Loucy (cell line): ENCODE measurements at regions not wholly inside any gene's neighbourhood (a gene's known extent, or its start where the extent isn't known, plus 50 kb on each side); places are given as distances from the start of the nearest gene placed in this dataset.

Experiments
- H2AFZ ChIP-seq: fragments of 200-600 bp; sonication (generic); 2 replicates; pipeline ENCODE4 v1.6.0; 2016; ENCODE audit warnings: antibody characterized with exemption, mild to moderate bottlenecking, low read length, moderate library complexity
- H3F3A ChIP-seq: fragments of 200-600 bp; 2 replicates; pipeline ENCODE4 v1.6.0; 2016; ENCODE audit warnings: antibody characterized with exemption, low read depth, mild to moderate bottlenecking
- H3K27me3 ChIP-seq: fragments of 200-600 bp; sonication (generic); 2 replicates; pipeline ENCODE4 v1.6.1; 2014; ENCODE audit warnings: low read length, mild to moderate bottlenecking; ENCODE audit not compliant: insufficient read depth, poor library complexity, severe bottlenecking
- H3K36me3 ChIP-seq: fragments of 200-600 bp; sonication (generic); 2 replicates; pipeline ENCODE4 v1.6.1; 2016; ENCODE audit warnings: low read length; ENCODE audit not compliant: insufficient read depth
- H3K4me1 ChIP-seq: fragments of 200-600 bp; sonication (generic); 2 replicates; pipeline ENCODE4 v1.5.1; 2014; ENCODE audit warnings: low read length, mild to moderate bottlenecking; ENCODE audit not compliant: insufficient read depth, poor library complexity, severe bottlenecking
- H3K4me2 ChIP-seq: fragments of 200-600 bp; sonication (generic); 2 replicates; pipeline ENCODE4 v1.6.0; 2014; ENCODE audit warnings: antibody characterized with exemption, low read length, low read depth, mild to moderate bottlenecking; ENCODE audit not compliant: poor library complexity, severe bottlenecking
- H3K4me3 ChIP-seq: fragments of 200-600 bp; sonication (generic); 2 replicates; pipeline ENCODE4 v1.5.1; 2014; ENCODE audit warnings: low read length, mild to moderate bottlenecking, mixed read lengths; ENCODE audit not compliant: poor library complexity, severe bottlenecking
- H3K79me2 ChIP-seq: fragments of 200-600 bp; sonication (generic); 2 replicates; pipeline ENCODE4 v1.6.1; 2014; ENCODE audit warnings: low read length; ENCODE audit not compliant: insufficient read depth
- H3K9ac ChIP-seq: fragments of 200-600 bp; sonication (generic); 2 replicates; pipeline ENCODE4 v1.6.0; 2014; ENCODE audit warnings: mild to moderate bottlenecking, low read depth, low read length, moderate library complexity; ENCODE audit not compliant: poor library complexity, severe bottlenecking
- H3K9me2 ChIP-seq: fragments of 200-600 bp; sonication (generic); replicated peaks from 2 replicates; pipeline ENCODE4 v1.6.1; 2016; ENCODE audit warnings: low read depth, low read length, mixed read lengths
- H3K9me3 ChIP-seq: fragments of 200-600 bp; sonication (generic); 2 replicates; pipeline ENCODE4 v1.6.1; 2014; ENCODE audit warnings: mild to moderate bottlenecking, antibody characterized with exemption, low read length, low read depth; ENCODE audit not compliant: insufficient read depth
- H4K20me1 ChIP-seq: fragments of 200-600 bp; sonication (generic); 2 replicates; pipeline ENCODE4 v1.6.0; 2014; ENCODE audit warnings: antibody characterized with exemption, low read length, mild to moderate bottlenecking; ENCODE audit not compliant: insufficient read depth, poor library complexity, severe bottlenecking
- EZH2phosphoT487 ChIP-seq: fragments of 200-600 bp; IDR thresholded peaks from 2 replicates; pipeline ENCODE4 v1.6.1; 2018; ENCODE audit warnings: antibody characterized with exemption, mild to moderate bottlenecking, moderate library complexity, borderline replicate concordance
- TF ChIP-seq, protein P1 (sequence below): fragments of 200-600 bp; sonication (generic); conservative IDR thresholded peaks from 2 replicates; pipeline ENCODE4 v1.5.1; 2014; ENCODE audit warnings: mild to moderate bottlenecking, antibody characterized with exemption, low read length

- H3K9me3 ChIP-seq, result no peaks in the 10 kb centered on the region
- no peak overlapping the region for H3K4me3 ChIP-seq
- no peak overlapping the region for H3K4me2 ChIP-seq
- H3F3A ChIP-seq, result no peaks in the 10 kb centered on the region
- H2AFZ ChIP-seq, result no peak overlapping the region
- H3K9me2 ChIP-seq, result no peaks in the 10 kb centered on the region
- no peaks in the 10 kb centered on the region for H3K4me1 ChIP-seq
- TF ChIP-seq, protein P1, sequence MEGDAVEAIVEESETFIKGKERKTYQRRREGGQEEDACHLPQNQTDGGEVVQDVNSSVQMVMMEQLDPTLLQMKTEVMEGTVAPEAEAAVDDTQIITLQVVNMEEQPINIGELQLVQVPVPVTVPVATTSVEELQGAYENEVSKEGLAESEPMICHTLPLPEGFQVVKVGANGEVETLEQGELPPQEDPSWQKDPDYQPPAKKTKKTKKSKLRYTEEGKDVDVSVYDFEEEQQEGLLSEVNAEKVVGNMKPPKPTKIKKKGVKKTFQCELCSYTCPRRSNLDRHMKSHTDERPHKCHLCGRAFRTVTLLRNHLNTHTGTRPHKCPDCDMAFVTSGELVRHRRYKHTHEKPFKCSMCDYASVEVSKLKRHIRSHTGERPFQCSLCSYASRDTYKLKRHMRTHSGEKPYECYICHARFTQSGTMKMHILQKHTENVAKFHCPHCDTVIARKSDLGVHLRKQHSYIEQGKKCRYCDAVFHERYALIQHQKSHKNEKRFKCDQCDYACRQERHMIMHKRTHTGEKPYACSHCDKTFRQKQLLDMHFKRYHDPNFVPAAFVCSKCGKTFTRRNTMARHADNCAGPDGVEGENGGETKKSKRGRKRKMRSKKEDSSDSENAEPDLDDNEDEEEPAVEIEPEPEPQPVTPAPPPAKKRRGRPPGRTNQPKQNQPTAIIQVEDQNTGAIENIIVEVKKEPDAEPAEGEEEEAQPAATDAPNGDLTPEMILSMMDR, result no peak
- TF ChIP-seq EZH2phosphoT487, result no peak
- H3K27me3 ChIP-seq, result no peaks in the 10 kb centered on the region
- no peaks in the 10 kb centered on the region for H3K36me3 ChIP-seq
- no peaks in the 10 kb centered on the region for H4K20me1 ChIP-seq
- H3K9ac ChIP-seq, result no peak overlapping the region
- no peaks in the 10 kb centered on the region for H3K79me2 ChIP-seq
Measured at GRCh38 chr2:188204824-188205223, 86.8 kb upstream of the GULP1 start.

DNA sequence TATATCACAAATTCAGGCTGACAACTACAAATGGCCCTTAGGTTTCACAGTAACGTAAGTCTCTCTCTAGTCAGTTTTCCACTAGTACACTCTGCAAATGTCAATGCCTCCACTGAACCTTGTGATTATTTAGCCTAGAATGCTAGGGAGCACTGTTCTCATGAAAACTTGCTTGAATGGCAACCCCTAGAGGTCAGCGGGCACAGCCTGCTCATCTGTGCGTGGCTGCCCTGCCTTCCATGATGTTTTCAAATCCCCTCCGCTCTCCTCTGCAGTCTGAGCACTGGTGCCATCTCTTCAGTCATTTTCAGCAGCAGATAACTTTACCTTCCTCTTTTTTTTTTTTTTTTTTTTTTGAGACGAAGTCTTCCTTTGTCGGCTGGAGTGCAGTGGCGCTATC is 84.1 kb upstream of the GULP1 start:
- Histone ChIP-seq H3K9ac (no peak overlapping the region), H2AFZ (no peak overlapping the region), H3K4me2 (no peak overlapping the region)

DNA sequence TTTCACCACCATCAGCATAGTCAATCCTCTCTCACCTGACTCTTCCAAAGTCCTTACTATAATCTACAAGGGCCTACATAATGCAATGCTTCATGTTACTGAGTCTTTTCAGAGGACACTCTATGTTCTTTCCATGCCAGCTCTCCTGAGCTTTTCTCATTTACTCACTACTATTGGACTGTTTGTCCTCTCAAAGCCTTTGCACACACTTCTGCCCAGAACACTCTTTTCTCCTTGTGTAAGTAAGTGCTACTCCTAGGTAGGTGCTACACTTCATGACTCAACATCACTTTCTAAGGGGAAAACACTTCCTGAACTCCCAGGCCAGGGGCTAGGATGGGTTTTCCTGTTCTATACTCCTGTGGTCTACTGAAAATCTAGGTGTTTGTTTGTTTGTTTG is 82.5 kb upstream of the GULP1 start:
- no peaks in the 10 kb centered on the region for H3K36me3 ChIP-seq
- H2AFZ ChIP-seq, result no peak overlapping the region
- H3K9me2 ChIP-seq, result no peaks in the 10 kb centered on the region
- H3K79me2 ChIP-seq, result no peaks in the 10 kb centered on the region
- H3K4me2 ChIP-seq, result no peak overlapping the region
- H3K4me1 ChIP-seq, result no peaks in the 10 kb centered on the region
- no peak overlapping the region for H3K9ac ChIP-seq
- H3K9me3 ChIP-seq, result no peaks in the 10 kb centered on the region
- H3F3A ChIP-seq, result no peaks in the 10 kb centered on the region
- no peak for TF ChIP-seq EZH2phosphoT487
- H3K27me3 ChIP-seq, result no peaks in the 10 kb centered on the region
- H3K4me3 ChIP-seq, result no peak overlapping the region
- H4K20me1 ChIP-seq, result no peaks in the 10 kb centered on the region

More for the DNA sequence above, 84.1 kb upstream of the GULP1 start:
- no peaks in the 10 kb centered on the region for H4K20me1 ChIP-seq
- H3K9me3 ChIP-seq, result no peaks in the 10 kb centered on the region
- no peaks in the 10 kb centered on the region for H3K4me1 ChIP-seq
- H3K36me3 ChIP-seq, result no peaks in the 10 kb centered on the region
- H3K27me3 ChIP-seq, result no peaks in the 10 kb centered on the region
- no peaks in the 10 kb centered on the region for H3K79me2 ChIP-seq
- no peaks in the 10 kb centered on the region for H3F3A ChIP-seq
- H3K4me3 ChIP-seq, result no peak overlapping the region
- H3K9me2 ChIP-seq, result no peaks in the 10 kb centered on the region
- no peak for TF ChIP-seq EZH2phosphoT487
- TF ChIP-seq, protein P1, result no peak

DNA sequence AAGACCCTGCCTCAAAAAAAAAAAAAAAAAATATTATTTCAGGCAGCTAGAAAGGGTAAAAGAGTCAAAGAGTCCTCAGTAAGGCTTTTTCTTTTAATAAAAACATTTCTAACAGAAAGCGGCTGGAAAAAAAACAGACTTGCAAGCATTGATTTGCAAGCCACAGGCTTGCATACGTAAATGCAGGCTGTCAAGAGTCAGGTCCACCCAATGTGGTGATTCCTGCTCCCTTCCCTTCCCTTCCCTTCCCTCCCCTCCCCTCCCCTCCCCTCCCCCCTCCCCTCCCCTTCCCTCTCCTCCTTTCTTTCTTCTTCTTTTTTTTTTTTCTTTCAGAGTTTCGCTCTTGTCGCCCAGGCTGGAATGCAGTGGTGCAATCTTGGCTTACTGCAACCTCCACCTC is 74.4 kb upstream of the GULP1 start:
- Histone ChIP-seq H3K9me2 (no peaks in the 10 kb centered on the region), H3F3A (no peaks in the 10 kb centered on the region), H3K36me3 (no peaks in the 10 kb centered on the region), H2AFZ (no peak overlapping the region), H3K4me1 (no peaks in the 10 kb centered on the region), H3K79me2 (no peaks in the 10 kb centered on the region), H4K20me1 (no peaks in the 10 kb centered on the region), H3K9me3 (no peaks in the 10 kb centered on the region), H3K9ac (no peak overlapping the region), H3K4me2 (no peak overlapping the region), H3K4me3 (no peak overlapping the region), H3K27me3 (no peaks in the 10 kb centered on the region)
- TF ChIP-seq, protein P1, result no peak
- TF ChIP-seq EZH2phosphoT487, result no peak
